Duodenal mucosa (tissue), 2 donors: ENCODE measurements at regions not wholly inside any gene's neighbourhood (a gene's known extent, or its start where the extent isn't known, plus 50 kb on each side); places are given as distances from the start of the nearest gene placed in this dataset.

Experiments used
- H3K27ac ChIP-seq: one replicate; pipeline ENCODE4 v1.7.0; 2013; ENCODE audit warnings: low read depth, low read length
- H3K27me3 ChIP-seq, 2 donors: one replicate each; pipeline ENCODE4 v1.7.0; 2013; ENCODE audit warnings: low read length in 2 of 2, control low read depth in 1 of 2; ENCODE audit not compliant: insufficient read depth in 2 of 2, control insufficient read depth in 1 of 2
- H3K36me3 ChIP-seq, 2 donors: one replicate each; pipeline ENCODE4 v1.7.0; 2013; ENCODE audit warnings: low read length in 2 of 2, control low read depth in 1 of 2; ENCODE audit not compliant: insufficient read depth in 2 of 2, control insufficient read depth in 1 of 2
- H3K4me1 ChIP-seq, 2 donors: one replicate each; pipeline ENCODE4 v1.7.0; 2013; ENCODE audit warnings: low read length in 2 of 2, control low read depth in 1 of 2; ENCODE audit not compliant: insufficient read depth in 2 of 2, control insufficient read depth in 1 of 2
- H3K4me3 ChIP-seq, 2 donors: one replicate each; pipeline ENCODE4 v1.7.0; 2013; ENCODE audit warnings: low read length in 2 of 2, low read depth in 1 of 2
- H3K9ac ChIP-seq, 2 donors: one replicate each; pipeline ENCODE4 v1.7.0; 2013; ENCODE audit warnings: low read length in 2 of 2, low read depth in 1 of 2
- H3K9me3 ChIP-seq, 2 donors: one replicate each; pipeline ENCODE4 v1.7.0; 2013; ENCODE audit warnings: low read length in 2 of 2, control low read depth in 1 of 2; ENCODE audit not compliant: control insufficient read depth in 1 of 2

DNA sequence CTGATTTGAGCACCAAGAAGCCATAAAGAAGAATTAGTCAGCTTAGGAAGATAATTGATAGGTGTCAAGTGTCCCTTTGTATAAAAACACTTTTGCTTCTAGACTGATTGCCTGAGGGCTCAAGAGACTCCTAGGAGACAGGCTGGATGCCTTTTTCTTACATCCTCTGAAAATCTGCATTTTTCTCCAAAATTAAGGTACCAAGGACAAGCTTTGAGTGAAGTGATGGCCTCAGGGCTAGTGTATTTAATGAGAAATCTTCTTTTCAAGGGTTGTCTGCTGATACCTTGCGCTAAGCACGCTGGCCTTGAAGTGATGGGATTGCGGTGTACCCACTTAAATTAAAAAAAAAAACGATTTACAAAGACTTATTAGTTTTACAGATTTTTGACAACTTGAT lies 304.0 kb downstream of the TLR4 start:
- Histone ChIP-seq H3K4me1 (no peaks in the 10 kb centered on the region), H3K27me3 (no peaks in the 10 kb centered on the region), H3K9me3 (no peaks in the 10 kb centered on the region), H3K27ac (no peak overlapping the region), H3K4me3 (no peak overlapping the region), H3K36me3 (no peaks in the 10 kb centered on the region), H3K9ac (no peak overlapping the region)

DNA sequence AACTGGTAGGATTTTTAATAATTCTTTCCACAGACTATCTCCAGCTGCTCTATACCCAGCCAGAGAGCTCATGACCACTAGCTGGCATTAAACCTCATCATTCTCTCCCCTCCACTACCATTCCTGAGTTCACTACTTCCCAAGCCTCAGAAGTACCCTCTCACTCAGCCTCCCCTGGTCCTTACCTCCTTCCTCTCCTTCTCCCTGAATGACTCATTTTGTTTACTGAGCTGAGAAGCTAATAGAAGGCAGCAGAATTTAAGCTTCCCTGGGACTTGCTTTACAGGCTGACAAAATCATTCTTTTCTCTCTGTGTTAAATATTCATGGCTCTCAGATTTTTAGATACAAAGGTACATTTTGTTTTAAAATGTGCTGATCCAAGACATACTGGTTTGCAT lies 305.4 kb downstream of the TLR4 start:
- no peaks in the 10 kb centered on the region for H3K4me1 ChIP-seq
- H3K36me3 ChIP-seq = no peaks in the 10 kb centered on the region
- no peak overlapping the region for H3K9ac ChIP-seq
- no peaks in the 10 kb centered on the region for H3K9me3 ChIP-seq
- no peaks in the 10 kb centered on the region for H3K27me3 ChIP-seq
- H3K27ac ChIP-seq = no peak overlapping the region
- H3K4me3 ChIP-seq = no peak overlapping the region

DNA sequence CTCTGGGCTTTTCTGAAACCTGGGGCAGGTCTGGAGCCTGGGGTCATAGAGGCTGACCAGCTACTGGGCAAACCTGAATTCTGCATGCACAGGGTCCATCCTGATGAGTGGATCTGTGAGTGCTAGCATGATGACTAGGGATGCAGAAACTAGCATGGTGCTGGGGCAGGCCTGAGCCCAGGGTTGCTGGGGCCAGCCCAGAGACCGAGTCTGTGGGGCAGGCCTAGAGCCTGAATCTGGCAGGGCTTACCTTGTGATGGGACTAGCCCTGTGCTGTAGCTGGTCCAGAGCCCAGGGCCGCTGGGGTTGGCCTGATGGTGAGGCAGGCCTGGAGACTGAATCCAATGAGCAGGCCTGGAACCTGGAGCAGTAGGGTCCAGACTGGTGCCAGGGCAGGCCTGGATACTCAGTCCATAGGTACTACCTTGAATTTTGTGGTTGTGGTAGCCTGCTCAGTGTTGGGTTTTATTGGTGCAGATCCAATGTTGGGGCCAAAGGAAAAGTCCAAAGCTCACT lies 313.5 kb downstream of the TLR4 start:
- Histone ChIP-seq H3K27me3 (no peaks in the 10 kb centered on the region), H3K9me3 (no peaks in the 10 kb centered on the region), H3K9ac (no peak overlapping the region), H3K27ac (no peak overlapping the region), H3K36me3 (no peaks in the 10 kb centered on the region), H3K4me1 (no peaks in the 10 kb centered on the region), H3K4me3 (no peak overlapping the region)

DNA sequence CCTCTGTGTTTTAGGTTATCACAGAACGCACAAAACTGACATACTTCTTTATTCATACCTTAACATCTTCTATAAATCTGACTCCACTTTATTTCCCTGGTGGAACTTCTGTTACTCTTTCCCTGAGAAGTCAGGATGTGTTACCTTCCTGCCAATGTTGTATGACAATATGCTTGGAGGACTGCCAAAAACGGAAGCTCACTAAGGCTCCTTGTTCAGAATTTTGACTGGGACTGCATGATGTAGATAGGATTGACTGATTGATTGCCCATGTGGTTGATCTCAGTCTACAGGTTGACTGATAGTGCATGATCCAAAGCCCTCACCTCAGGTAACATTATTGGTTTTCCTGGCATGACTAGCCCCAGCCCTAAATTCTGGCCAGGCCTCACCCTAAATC lies 319.4 kb downstream of the TLR4 start:
- Histone ChIP-seq H3K27me3 (no peaks in the 10 kb centered on the region), H3K27ac (no peak overlapping the region), H3K4me3 (no peak overlapping the region), H3K4me1 (no peaks in the 10 kb centered on the region), H3K36me3 (no peaks in the 10 kb centered on the region), H3K9ac (no peak overlapping the region), H3K9me3 (no peaks in the 10 kb centered on the region)

DNA sequence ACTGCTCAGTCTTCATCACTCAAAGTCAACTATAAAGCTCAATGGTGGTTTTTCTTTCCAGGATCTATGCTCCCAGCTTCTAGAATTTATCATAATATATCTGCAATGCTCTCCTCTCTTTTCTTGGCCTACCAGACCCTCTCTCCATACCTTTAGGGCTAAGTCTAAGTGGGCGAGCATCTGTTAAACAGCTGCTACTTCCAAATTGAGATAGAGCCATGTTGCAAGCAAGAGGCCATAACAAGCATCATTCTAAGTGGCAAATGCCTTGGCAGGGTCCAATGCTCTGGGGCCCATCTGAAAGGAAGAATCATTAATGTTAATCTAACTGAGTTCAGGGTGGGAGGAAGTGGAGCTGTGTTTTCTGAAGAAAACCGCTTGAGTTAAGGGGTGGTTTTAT lies 324.0 kb downstream of the TLR4 start:
- H3K4me3 ChIP-seq = no peak overlapping the region
- no peaks in the 10 kb centered on the region for H3K4me1 ChIP-seq
- no peak overlapping the region for H3K9ac ChIP-seq
- no peaks in the 10 kb centered on the region for H3K27me3 ChIP-seq
- H3K36me3 ChIP-seq = no peaks in the 10 kb centered on the region
- H3K27ac ChIP-seq = no peak overlapping the region
- H3K9me3 ChIP-seq = no peaks in the 10 kb centered on the region

DNA sequence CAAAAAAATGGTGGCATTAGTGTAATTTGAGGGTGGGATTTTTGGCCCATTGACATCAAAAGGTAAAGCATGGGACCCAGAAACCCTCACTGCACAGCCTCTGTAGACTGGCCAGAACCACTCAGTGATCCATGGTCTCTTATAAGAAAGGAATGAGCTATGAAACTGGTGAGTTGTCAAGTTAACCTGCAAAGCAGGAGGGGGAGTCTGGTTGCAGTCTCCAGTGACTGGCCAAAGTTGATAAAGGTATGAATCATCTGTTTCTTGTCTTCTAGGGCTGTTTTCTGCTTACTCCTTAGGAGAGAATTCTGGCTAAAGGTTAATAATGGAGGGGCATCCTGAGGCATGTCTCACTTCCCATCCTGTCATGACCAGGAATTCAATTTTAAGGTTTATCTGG lies 325.2 kb downstream of the TLR4 start:
- no peaks in the 10 kb centered on the region for H3K4me1 ChIP-seq
- H3K27me3 ChIP-seq = no peaks in the 10 kb centered on the region
- no peak overlapping the region for H3K9ac ChIP-seq
- no peak overlapping the region for H3K27ac ChIP-seq
- H3K9me3 ChIP-seq = no peaks in the 10 kb centered on the region
- H3K36me3 ChIP-seq = no peaks in the 10 kb centered on the region
- H3K4me3 ChIP-seq = no peak overlapping the region

DNA sequence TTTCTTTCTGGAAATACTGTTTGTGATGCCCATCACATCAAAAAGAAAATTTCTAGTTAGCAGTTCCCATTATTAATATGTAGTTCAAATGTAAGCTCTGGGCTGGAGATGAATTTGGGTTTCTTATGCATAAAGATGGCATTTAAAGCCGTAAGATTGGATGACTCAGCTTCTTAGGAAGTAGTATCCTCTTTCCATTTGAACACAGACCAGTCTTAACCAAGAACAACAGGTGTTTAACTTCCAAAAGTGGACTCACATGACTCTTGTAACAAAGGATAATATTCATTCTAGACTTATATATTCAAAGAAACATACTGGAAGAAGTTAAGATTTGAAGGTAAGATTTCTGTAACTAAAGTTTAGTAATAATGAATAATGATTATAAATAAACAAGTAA lies 330.5 kb downstream of the TLR4 start:
- H3K9me3 ChIP-seq = no peaks in the 10 kb centered on the region
- no peaks in the 10 kb centered on the region for H3K36me3 ChIP-seq
- H3K27ac ChIP-seq = no peak overlapping the region
- H3K4me3 ChIP-seq = no peak overlapping the region
- H3K27me3 ChIP-seq = no peaks in the 10 kb centered on the region
- H3K9ac ChIP-seq = no peak overlapping the region
- no peaks in the 10 kb centered on the region for H3K4me1 ChIP-seq

DNA sequence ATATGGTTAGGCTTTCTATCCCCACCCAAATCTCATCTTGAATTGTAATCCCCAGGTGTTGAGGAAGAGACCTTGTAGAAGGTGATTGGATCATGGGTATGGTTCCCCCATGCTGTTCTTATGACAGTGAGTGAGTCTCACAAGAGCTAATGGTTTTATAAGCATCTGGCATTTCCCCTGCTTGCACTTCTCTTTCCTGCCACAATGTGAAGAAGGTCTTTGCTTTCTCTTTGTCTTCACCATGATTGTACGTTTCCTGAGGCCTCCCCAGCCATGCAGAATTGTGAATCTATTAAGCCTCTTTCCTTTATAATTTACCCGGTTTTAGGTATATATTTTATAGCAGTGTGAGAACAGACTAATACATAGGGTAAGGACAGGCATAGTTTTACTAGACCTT lies 334.5 kb downstream of the TLR4 start:
- Histone ChIP-seq H3K27ac (no peak overlapping the region), H3K9ac (no peak overlapping the region), H3K9me3 (no peaks in the 10 kb centered on the region), H3K36me3 (no peaks in the 10 kb centered on the region), H3K4me1 (no peaks in the 10 kb centered on the region), H3K4me3 (no peak overlapping the region), H3K27me3 (no peaks in the 10 kb centered on the region)

DNA sequence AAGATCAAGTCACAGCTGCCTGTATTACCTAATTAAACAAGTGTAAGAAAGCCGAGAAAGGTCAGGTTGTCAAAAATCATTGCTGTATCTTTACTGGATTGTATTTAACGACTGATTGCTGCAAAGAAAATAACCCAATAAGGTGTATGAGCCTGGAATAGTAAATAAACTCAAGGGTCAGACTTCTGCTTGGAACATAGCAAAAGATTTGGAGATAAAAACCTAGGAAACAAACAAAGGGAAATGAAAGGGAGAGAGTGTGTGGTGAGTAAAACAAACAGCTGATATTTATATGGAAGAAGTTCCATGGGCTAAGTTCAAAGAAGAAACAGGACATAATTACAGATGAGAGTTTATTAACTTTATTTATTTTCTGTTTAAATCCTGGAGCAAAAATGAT lies 354.0 kb downstream of the TLR4 start:
- Histone ChIP-seq H3K36me3 (no peaks in the 10 kb centered on the region), H3K4me1 (no peaks in the 10 kb centered on the region), H3K9ac (no peak overlapping the region), H3K27ac (no peak overlapping the region), H3K9me3 (no peaks in the 10 kb centered on the region), H3K27me3 (no peaks in the 10 kb centered on the region), H3K4me3 (no peak overlapping the region)

DNA sequence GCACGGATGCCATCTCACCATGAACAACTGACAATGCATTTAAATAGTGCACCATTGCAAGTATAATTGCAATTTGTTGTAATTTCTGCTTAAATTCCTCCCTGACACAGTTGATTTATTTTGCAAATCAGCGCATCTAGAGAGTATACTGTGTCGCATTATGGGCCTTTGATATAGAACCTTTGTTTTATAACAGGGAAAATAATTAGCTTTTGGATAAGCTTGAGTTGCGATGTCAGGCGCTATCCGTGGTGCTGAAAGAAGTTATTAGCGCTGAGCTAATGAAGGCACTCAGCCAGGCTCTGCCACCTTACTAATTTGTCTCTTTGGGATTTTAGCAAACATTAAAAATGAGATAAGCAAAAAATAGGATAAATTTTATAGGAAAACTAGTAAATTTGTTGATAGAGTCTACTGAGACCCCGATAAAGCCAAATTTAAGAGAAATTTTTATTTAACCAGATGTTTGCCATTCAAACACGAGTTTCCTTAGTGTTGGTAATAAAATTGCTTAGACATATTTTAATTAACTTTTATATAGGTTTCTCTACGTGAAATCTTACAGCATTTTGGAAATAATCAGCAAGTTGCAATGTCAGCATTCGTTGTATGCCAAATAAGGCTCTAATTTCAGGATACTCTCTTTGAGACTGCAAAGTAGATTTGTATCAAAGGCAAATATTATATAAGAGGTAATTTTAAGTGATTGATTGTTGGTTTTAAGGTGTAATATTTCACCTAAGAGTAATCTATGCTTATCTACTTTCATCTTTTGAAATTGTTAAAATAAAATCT lies 355.5 kb downstream of the TLR4 start:
- no peaks in the 10 kb centered on the region for H3K36me3 ChIP-seq
- H3K4me3 ChIP-seq = no peak overlapping the region
- no peak overlapping the region for H3K9ac ChIP-seq
- no peaks in the 10 kb centered on the region for H3K4me1 ChIP-seq
- no peak overlapping the region for H3K27ac ChIP-seq
- no peaks in the 10 kb centered on the region for H3K9me3 ChIP-seq
- H3K27me3 ChIP-seq = no peaks in the 10 kb centered on the region
